AG08396 (cell line): ENCODE measurements at regions not wholly inside any gene's neighbourhood (a gene's known extent, or its start where the extent isn't known, plus 50 kb on each side); places are given as distances from the start of the nearest gene placed in this dataset.
"Not testable (repeated sequence)": the region's sequence is repeated elsewhere in the genome, so short reads cannot be mapped to it uniquely, and the experiment has no call there.

Source experiments
- DNase-seq: peaks from one replicate; pipeline ENCODE4 v3.0.0; 2012; ENCODE audit warnings: low spot score, mixed read lengths

- DNase-seq = no peak
Observed at GRCh38 chr6:122170274-122170673, 229.2 kb upstream of the HSF2 start.

GRCh38 chr6:122178988-122179387 is 220.5 kb upstream of the HSF2 start:
- no peak for DNase-seq

- DNase-seq = peak; percentile 7
Observed at GRCh38 chr6:122180132-122180531, 219.3 kb upstream of the HSF2 start.

GRCh38 chr6:122182061-122182460 is 217.4 kb upstream of the HSF2 start:
- no peak for DNase-seq

GRCh38 chr6:122184401-122184827 is 215.0 kb upstream of the HSF2 start:
- peak; percentile 38 for DNase-seq

GRCh38 chr6:122185458-122185857 is 214.0 kb upstream of the HSF2 start:
- DNase-seq = not testable (repeated sequence)

GRCh38 chr6:122187186-122187585 is 212.3 kb upstream of the HSF2 start:
- no peak for DNase-seq

- no peak for DNase-seq
Observed at GRCh38 chr6:122198922-122199321, 200.5 kb upstream of the HSF2 start.

- no peak for DNase-seq
Observed at GRCh38 chr6:122200440-122200839, 199.0 kb upstream of the HSF2 start.

- DNase-seq = no peak
Observed at GRCh38 chr6:122202576-122203137, 196.8 kb upstream of the HSF2 start.

- no peak for DNase-seq
Observed at GRCh38 chr6:122207061-122207460, 192.4 kb upstream of the HSF2 start.

- DNase-seq = peak; percentile 11
Observed at GRCh38 chr6:122207794-122208193, 191.7 kb upstream of the HSF2 start.

- no peak for DNase-seq
Observed at GRCh38 chr6:122214605-122215318, 184.7 kb upstream of the HSF2 start.

- no peak for DNase-seq
Observed at GRCh38 chr6:122220254-122220653, 179.2 kb upstream of the HSF2 start.

GRCh38 chr6:122222761-122223160 is 176.7 kb upstream of the HSF2 start:
- DNase-seq = no peak

GRCh38 chr6:122223251-122223650 is 176.2 kb upstream of the HSF2 start:
- DNase-seq = no peak

- DNase-seq = no peak
Observed at GRCh38 chr6:122238861-122239260, 160.6 kb upstream of the HSF2 start.

GRCh38 chr6:122246906-122247658 is 152.4 kb upstream of the HSF2 start:
- no peak for DNase-seq

GRCh38 chr6:122248001-122248669 is 151.3 kb upstream of the HSF2 start:
- DNase-seq = no peak

- DNase-seq = no peak
Observed at GRCh38 chr6:122248844-122249243, 150.6 kb upstream of the HSF2 start.

- no peak for DNase-seq
Observed at GRCh38 chr6:122258839-122259238, 140.6 kb upstream of the HSF2 start.

- DNase-seq = no peak
Observed at GRCh38 chr6:122264557-122264956, 134.9 kb upstream of the HSF2 start.

- DNase-seq = no peak
Observed at GRCh38 chr6:122265755-122266154, 133.7 kb upstream of the HSF2 start.
